ENCODE measurements at regions not wholly inside any gene's neighbourhood (a gene's known extent, or its start where the extent isn't known, plus 50 kb on each side); places are given as distances from the start of the nearest gene placed in this dataset.

DNA sequence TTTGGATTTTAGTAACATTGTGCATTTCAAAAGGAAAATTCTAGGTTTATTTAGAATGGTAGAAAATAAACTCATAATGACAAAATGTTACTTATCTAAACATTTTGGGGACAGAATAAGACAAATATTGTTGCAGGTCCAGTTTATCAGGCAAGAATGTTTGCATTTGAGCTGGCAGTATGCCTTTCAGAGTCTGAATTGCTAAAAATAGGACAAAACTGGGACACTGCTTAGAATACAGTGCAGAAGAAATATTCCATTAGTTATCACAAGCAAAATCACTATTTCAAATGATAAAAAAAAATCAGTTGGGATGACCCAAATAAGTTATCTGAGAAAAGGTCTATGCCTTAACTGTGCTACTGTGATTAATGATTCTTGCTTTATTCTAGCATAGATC lies 870.3 kb upstream of the MIR17HG start:
- TF ChIP-seq RAD21 (IDR thresholded peaks at IDR 0.05; ENCODE audit: low read depth) (no peak), SIN3A (IDR thresholded peaks at IDR 0.05; ENCODE audit: low read depth) (no peak), EZH2phosphoT487 (IDR thresholded peaks at IDR 0.05; ENCODE audit: borderline replicate concordance) (no peak), POLR2A (IDR thresholded peaks at IDR 0.05; ENCODE audit: borderline replicate concordance, extremely low read depth, insufficient read depth, insufficient read length) (no peak), CEBPB (IDR thresholded peaks at IDR 0.05; ENCODE audit: low read depth) (no peak)
- TF ChIP-seq, protein P1, sequence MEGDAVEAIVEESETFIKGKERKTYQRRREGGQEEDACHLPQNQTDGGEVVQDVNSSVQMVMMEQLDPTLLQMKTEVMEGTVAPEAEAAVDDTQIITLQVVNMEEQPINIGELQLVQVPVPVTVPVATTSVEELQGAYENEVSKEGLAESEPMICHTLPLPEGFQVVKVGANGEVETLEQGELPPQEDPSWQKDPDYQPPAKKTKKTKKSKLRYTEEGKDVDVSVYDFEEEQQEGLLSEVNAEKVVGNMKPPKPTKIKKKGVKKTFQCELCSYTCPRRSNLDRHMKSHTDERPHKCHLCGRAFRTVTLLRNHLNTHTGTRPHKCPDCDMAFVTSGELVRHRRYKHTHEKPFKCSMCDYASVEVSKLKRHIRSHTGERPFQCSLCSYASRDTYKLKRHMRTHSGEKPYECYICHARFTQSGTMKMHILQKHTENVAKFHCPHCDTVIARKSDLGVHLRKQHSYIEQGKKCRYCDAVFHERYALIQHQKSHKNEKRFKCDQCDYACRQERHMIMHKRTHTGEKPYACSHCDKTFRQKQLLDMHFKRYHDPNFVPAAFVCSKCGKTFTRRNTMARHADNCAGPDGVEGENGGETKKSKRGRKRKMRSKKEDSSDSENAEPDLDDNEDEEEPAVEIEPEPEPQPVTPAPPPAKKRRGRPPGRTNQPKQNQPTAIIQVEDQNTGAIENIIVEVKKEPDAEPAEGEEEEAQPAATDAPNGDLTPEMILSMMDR (IDR thresholded peaks at IDR 0.05 in 2 of 3, conservative IDR thresholded peaks at IDR 0.05 in 1 of 3; ENCODE audit: borderline replicate concordance in 1 of 3, insufficient read depth in 1 of 3, low read depth in 2 of 3, low read length in 2 of 3) = no peak

All from HCT116 (cell line).